Heart right ventricle (tissue), 16 donors: ENCODE measurements at regions not wholly inside any gene's neighbourhood (a gene's known extent, or its start where the extent isn't known, plus 50 kb on each side); places are given as distances from the start of the nearest gene placed in this dataset.

Source experiments
- ATAC-seq, 8 donors: fragments of 200-7000 bp; cut with Tn5 transposase; one replicate each; pipeline ENCODE4 v1.9.1; 2020; ENCODE audit warnings: mild to moderate bottlenecking in 8 of 8, moderate library complexity in 8 of 8, moderate number of reproducible peaks in 1 of 8
- DNase-seq, 2 donors: peaks; one replicate each; pipeline ENCODE4 v3.0.0-alpha.2; 2020
- H3K27ac ChIP-seq, 10 donors: fragments of 200-600 bp; sonication (generic) in 2 of 10; one replicate each; pipeline versions ENCODE4 v1.5.0 to v1.8.0; 2020 to 2022; ENCODE audit warnings: mild to moderate bottlenecking in 3 of 10
- H3K27me3 ChIP-seq, 7 donors: fragments of 200-600 bp; one replicate each; pipeline ENCODE4 v1.8.0; 2021 to 2022; ENCODE audit warnings: mild to moderate bottlenecking in 2 of 7
- H3K36me3 ChIP-seq, 9 donors: fragments of 200-600 bp; sonication (generic) in 1 of 9; one replicate each; pipeline versions ENCODE4 v1.5.0 to v1.8.0; 2020 to 2022; ENCODE audit warnings: mild to moderate bottlenecking in 2 of 9
- H3K4me1 ChIP-seq, 9 donors: fragments of 200-600 bp; sonication (generic) in 1 of 9; one replicate each; pipeline versions ENCODE4 v1.5.0 to v1.8.0; 2020 to 2022; ENCODE audit warnings: mild to moderate bottlenecking in 4 of 9
- H3K4me3 ChIP-seq, 10 donors: fragments of 200-600 bp; sonication (generic) in 2 of 10; one replicate each; pipeline versions ENCODE4 v1.5.0 to v1.8.0; 2020 to 2022; ENCODE audit warnings: mild to moderate bottlenecking in 7 of 10, moderate library complexity in 2 of 10
- H3K9me3 ChIP-seq, 11 donors: fragments of 200-600 bp in 10 of 11; sonication (generic) in 2 of 11; one replicate each; pipeline versions ENCODE4 v1.5.0 to v1.8.0; 2013 to 2022; ENCODE audit warnings: mild to moderate bottlenecking in 2 of 11, control low read depth in 1 of 11, moderate library complexity in 1 of 11
- WGBS, 2 donors: extraction: QIAGEN DNeasy Blood & Tissue Kit; methylation state at CpG; one replicate each; pipeline ENCODE4 v1.1.7; 2013; ENCODE audit warnings: inconsistent platforms in 1 of 2; 5-methylcytosine and 5-hydroxymethylcytosine counted together
- intact Hi-C, 10 donors: fragments of 100-400 bp; cut with DNase I; formaldehyde crosslinking; loops; one replicate each; pipeline versions ENCODE4 v1.11.1 to v1.14.2; 2022
- TF ChIP-seq, protein P1 (sequence below), 9 donors: fragments of 200-600 bp; sonication (generic) in 2 of 9; IDR thresholded peaks; one replicate each; pipeline versions ENCODE4 v1.5.0 to v1.8.0; 2021 to 2022; ENCODE audit warnings: antibody characterized with exemption in 9 of 9, mild to moderate bottlenecking in 5 of 9, moderate library complexity in 1 of 9
- donor health status: Arrhythmogenic right ventricular cardiomyopathy.
- donor health status: ischemic (EF 13 %, LVEDD 7.1; RV severe dilation, severe dysfunction).
- donor health status: healthy with polysubstance abuse.
- donor health status: DM: no; HTN: yes; CAD: no.
- donor health status: DM: no; HTN: no; CAD: no.
- donor health status: ischemic (EF 25% LVEDD 6.9; RV normal size, moderate dysfunction).
- donor health status: ischemic (EF 25% LVEDD 5.7; RV mildly dilated, moderate dysfunction).
- donor health status: healthy.
- donor health status: DM: yes; HTN: yes; CAD: no.
- donor health status: Ischemic cardiomyopathy.
- donor health status: ischemic (EF 35%, LVEDD 5.7; RV mildly dilated, moderate dysfunction).
- donor health status: nonischemic (EF 11% LVEDD 7.7; RV severe dilation, severe dysfunction).
- donor health status: DM: yes; HTN: yes; CAD: no.
- donor health status: PGD.
- donor health status: ischemic (EF 29% LVEDD 5.4; RV normal size, mild dysfunction).
- donor health status: nonischemic (EF 23%, LVEDD 6.1; RV moderate dilation, normal function).

DNA sequence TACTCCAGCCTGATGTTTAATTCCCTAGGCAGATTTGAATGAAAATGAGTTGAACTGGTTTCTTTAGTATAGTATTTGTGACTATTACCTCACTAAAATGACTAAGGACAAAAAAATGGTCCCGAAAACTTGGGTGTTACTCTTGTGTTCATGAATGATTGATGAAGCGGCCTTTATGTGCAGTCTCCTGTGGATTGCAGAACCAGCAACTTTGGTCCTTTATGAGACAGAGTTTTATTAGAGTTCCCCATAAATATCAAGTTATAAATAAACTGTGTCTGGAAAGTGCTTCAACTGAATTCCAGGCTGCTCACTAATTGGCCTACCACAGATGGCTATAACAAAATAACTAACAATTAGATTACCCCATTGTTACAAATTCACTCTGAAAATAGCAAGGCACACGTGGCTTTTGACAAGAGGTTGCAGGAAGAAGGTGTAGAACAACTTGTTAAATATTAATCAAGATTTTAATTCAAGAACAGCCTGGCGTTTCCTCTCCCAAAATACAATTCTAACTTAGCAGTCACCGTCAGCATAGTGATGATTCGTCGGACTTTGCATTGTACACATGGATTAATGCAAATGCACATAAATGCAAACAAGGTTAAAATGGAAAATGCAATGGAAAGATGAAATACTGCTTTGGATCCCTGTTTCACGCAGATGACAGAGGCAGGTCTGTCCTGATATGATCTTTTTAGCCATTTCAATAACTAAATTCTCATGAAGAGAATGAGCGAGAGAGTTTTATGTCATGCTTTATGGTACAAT, 567.3 kb upstream of the ZNF717 start:
- no peak for ATAC-seq
- H3K9me3 ChIP-seq = no peaks in the 10 kb centered on the region
- TF ChIP-seq, protein P1, sequence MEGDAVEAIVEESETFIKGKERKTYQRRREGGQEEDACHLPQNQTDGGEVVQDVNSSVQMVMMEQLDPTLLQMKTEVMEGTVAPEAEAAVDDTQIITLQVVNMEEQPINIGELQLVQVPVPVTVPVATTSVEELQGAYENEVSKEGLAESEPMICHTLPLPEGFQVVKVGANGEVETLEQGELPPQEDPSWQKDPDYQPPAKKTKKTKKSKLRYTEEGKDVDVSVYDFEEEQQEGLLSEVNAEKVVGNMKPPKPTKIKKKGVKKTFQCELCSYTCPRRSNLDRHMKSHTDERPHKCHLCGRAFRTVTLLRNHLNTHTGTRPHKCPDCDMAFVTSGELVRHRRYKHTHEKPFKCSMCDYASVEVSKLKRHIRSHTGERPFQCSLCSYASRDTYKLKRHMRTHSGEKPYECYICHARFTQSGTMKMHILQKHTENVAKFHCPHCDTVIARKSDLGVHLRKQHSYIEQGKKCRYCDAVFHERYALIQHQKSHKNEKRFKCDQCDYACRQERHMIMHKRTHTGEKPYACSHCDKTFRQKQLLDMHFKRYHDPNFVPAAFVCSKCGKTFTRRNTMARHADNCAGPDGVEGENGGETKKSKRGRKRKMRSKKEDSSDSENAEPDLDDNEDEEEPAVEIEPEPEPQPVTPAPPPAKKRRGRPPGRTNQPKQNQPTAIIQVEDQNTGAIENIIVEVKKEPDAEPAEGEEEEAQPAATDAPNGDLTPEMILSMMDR (IDR thresholded peaks at IDR 0.05) = no peak
- WGBS, 2 donors = 77 to 78% methylated on average over 9 of the region's 9 CpGs
- no peak for DNase-seq
- H3K36me3 ChIP-seq = no peaks in the 10 kb centered on the region
- H3K4me1 ChIP-seq = no peaks in the 10 kb centered on the region
- H3K27me3 ChIP-seq = no peaks in the 10 kb centered on the region
- no peak overlapping the region for H3K27ac ChIP-seq
- intact Hi-C loops = no loop called here
- H3K4me3 ChIP-seq = no peak overlapping the region

DNA sequence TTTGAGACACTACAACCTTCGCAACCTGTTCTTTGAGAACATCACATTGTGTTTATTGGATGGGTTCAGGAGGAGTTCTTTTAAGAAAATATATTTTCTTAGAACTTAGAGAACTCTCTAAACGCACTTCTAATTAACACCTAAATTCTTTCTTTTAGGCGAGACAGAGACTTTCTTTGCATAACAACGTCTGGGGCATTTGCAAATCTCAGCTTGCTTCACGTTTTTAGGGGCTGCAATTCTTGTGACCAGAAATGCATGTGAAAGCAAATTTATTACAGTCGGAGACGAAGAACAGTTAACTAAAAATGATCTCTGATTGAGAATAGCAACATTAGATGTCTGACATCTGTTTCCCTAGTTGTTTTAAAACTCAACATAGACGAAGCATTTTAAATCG, 568.3 kb upstream of the ZNF717 start:
- WGBS, 2 donors = 57 to 73% methylated on average over 9 of the region's 9 CpGs
- Histone ChIP-seq H3K27me3 (no peaks in the 10 kb centered on the region), H3K27ac (no peak overlapping the region), H3K36me3 (no peaks in the 10 kb centered on the region), H3K9me3 (no peaks in the 10 kb centered on the region), H3K4me1 (no peaks in the 10 kb centered on the region), H3K4me3 (no peak overlapping the region)
- no peak for ATAC-seq
- TF ChIP-seq, protein P1 (IDR thresholded peaks at IDR 0.05) = no peak
- intact Hi-C loops = no loop called here
- DNase-seq = no peak

DNA sequence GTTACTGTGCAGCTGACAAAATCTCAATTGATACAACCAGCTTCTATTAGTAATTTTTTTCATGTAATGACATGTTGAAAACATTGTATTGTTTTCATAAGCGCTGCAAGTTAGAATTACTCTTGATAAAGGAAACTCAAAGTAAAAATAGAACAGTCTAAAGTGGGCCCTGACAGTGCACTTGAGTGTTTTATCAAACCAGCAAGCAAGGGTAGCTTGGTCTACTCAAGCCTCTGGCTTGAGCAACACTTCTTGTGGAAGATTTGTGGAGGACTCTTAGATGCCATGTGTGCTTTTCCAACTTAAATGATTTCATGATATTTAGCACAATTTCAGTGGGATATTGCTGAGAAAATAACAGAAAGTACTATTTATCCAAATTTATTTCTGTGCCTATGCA, 575.7 kb upstream of the ZNF717 start:
- TF ChIP-seq, protein P1 (IDR thresholded peaks at IDR 0.05) = no peak
- H3K4me1 ChIP-seq = no peaks in the 10 kb centered on the region
- no peak for DNase-seq
- 29 to 47% methylated on average over 1 of the region's 1 CpG for WGBS, 2 donors
- peak in 1 of 8 donors; percentile 62 for ATAC-seq
- H3K36me3 ChIP-seq = no peaks in the 10 kb centered on the region
- intact Hi-C loops = loop anchor here in 3 of 10 donors (10.0 kb wide), 1 partner anchor 214 kb away; no protein-coding TSS in a partner anchor
- H3K4me3 ChIP-seq = no peak overlapping the region
- H3K9me3 ChIP-seq = peaks cover 0 to 6% (median 0%) of the 10 kb centered on the region in 11 donors
- H3K27ac ChIP-seq = no peak overlapping the region
- H3K27me3 ChIP-seq = no peaks in the 10 kb centered on the region

DNA sequence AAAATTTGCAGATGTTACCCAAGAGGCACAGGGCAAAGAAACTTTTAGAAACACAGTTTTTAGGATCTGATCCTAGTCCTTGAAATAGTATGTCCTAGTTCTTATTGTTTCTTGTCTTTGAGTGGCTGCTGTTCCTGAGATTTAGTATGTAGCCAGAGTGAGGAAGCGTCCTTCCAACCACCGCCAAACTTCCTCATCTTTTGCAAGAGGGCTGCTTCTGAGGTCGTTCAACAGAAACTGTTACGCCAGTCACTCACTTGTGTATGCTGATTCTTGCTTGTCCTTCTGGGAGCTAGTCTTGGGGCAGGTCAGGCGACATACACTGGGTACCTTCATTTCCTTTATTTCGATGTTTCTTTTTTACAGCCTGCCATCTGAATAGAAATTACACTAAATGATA, 577.3 kb upstream of the ZNF717 start:
- Histone ChIP-seq H3K9me3 (peaks cover 0 to 6% (median 0%) of the 10 kb centered on the region in 11 donors), H3K4me1 (no peaks in the 10 kb centered on the region), H3K27ac (no peak overlapping the region), H3K36me3 (no peaks in the 10 kb centered on the region), H3K4me3 (no peak overlapping the region), H3K27me3 (no peaks in the 10 kb centered on the region)
- no peak for DNase-seq
- TF ChIP-seq, protein P1 (IDR thresholded peaks at IDR 0.05) = no peak
- ATAC-seq = no peak
- 67 to 81% methylated on average over 6 of the region's 6 CpGs for WGBS, 2 donors
- intact Hi-C loops = loop anchor here in 3 of 10 donors (10.0 kb wide), 1 partner anchor 212 kb away; no protein-coding TSS in a partner anchor
